ENCODE measurements at regions not wholly inside any gene's neighbourhood (a gene's known extent, or its start where the extent isn't known, plus 50 kb on each side); places are given as distances from the start of the nearest gene placed in this dataset.

DNA sequence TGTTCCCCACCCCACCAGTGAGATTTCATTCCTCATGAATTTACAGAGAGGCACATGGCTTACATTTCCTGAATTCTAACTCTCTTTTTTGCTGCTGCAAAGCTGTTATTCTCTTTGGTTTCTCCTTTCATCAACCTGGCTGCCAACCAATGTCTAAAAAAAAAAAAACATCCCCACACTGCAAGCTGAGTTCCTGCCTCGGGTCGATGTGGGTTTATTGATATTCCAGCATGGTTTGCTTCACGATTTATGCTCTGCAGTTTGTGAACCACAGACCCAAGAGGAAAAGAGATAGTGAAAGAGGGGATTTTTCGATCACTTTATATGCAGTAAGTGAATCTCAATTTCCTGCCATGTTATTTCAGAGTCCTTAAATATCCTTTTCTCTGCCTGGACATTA, 363.6 kb downstream of the LPIN1 start:
- H3F3A ChIP-seq (ENCODE audit: control insufficient read depth, insufficient read depth): no peaks in the 10 kb centered on the region
- H3K4me2 ChIP-seq (ENCODE audit: low read length): peak overlapping the region; percentile 43
- no peak overlapping the region for H3K27ac ChIP-seq (ENCODE audit: low read depth, low read length)
- TF ChIP-seq, protein P1, sequence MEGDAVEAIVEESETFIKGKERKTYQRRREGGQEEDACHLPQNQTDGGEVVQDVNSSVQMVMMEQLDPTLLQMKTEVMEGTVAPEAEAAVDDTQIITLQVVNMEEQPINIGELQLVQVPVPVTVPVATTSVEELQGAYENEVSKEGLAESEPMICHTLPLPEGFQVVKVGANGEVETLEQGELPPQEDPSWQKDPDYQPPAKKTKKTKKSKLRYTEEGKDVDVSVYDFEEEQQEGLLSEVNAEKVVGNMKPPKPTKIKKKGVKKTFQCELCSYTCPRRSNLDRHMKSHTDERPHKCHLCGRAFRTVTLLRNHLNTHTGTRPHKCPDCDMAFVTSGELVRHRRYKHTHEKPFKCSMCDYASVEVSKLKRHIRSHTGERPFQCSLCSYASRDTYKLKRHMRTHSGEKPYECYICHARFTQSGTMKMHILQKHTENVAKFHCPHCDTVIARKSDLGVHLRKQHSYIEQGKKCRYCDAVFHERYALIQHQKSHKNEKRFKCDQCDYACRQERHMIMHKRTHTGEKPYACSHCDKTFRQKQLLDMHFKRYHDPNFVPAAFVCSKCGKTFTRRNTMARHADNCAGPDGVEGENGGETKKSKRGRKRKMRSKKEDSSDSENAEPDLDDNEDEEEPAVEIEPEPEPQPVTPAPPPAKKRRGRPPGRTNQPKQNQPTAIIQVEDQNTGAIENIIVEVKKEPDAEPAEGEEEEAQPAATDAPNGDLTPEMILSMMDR (IDR thresholded peaks at IDR 0.05; ENCODE audit: low read depth, low read length, poor library complexity, severe bottlenecking): no peak
- no peak for TF ChIP-seq EZH2phosphoT487 (IDR thresholded peaks at IDR 0.05; ENCODE audit: borderline replicate concordance, low read length)
- H3K27me3 ChIP-seq (ENCODE audit: control insufficient read depth, low read length): no peaks in the 10 kb centered on the region
- no peaks in the 10 kb centered on the region for H3K9me2 ChIP-seq (replicated peaks; ENCODE audit: control insufficient read depth, low read length)
- H3K4me3 ChIP-seq (ENCODE audit: low read length): peak overlapping the region; percentile 10
- no peaks in the 10 kb centered on the region for H3K36me3 ChIP-seq (ENCODE audit: control insufficient read depth, low read length)
- no peaks in the 10 kb centered on the region for H3K79me2 ChIP-seq (ENCODE audit: control insufficient read depth, low read length)
- H3K9me3 ChIP-seq (ENCODE audit: control insufficient read depth, insufficient read depth, low read length): no peaks in the 10 kb centered on the region
- no peaks in the 10 kb centered on the region for H4K20me1 ChIP-seq (ENCODE audit: control insufficient read depth, insufficient read depth, low read depth, low read length)
- H3K4me1 ChIP-seq (ENCODE audit: control insufficient read depth, low read length): peaks cover 74% of the 10 kb centered on the region

DNA sequence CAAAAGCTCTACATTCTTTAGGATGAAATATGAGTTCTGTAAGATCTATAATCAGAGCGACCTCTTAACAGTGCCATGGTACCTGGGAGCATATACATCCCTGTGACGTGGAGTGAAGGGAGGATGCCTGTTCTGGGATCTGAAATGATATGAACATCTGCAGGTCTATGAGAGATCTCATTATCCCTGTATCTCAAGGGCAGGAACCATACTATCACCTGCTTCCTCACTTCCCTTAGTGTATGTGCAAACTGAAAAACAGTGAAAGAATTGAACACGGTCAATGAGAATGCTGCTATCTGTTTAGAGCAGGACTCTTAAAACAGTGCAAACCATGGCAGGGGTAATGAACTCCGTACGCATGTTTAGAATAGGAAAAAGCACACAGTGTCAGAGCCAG, 364.0 kb downstream of the LPIN1 start:
- Histone ChIP-seq H3K9me2 (replicated peaks; ENCODE audit: control insufficient read depth, low read length) (no peaks in the 10 kb centered on the region), H3K4me1 (ENCODE audit: control insufficient read depth, low read length) (peaks cover 78% of the 10 kb centered on the region), H3K9me3 (ENCODE audit: control insufficient read depth, insufficient read depth, low read length) (no peaks in the 10 kb centered on the region), H3K27me3 (ENCODE audit: control insufficient read depth, low read length) (no peaks in the 10 kb centered on the region), H3K79me2 (ENCODE audit: control insufficient read depth, low read length) (no peaks in the 10 kb centered on the region), H3K4me2 (ENCODE audit: low read length) (peak overlapping the region; percentile 43), H3K27ac (ENCODE audit: low read depth, low read length) (no peak overlapping the region), H3F3A (ENCODE audit: control insufficient read depth, insufficient read depth) (no peaks in the 10 kb centered on the region), H3K36me3 (ENCODE audit: control insufficient read depth, low read length) (no peaks in the 10 kb centered on the region), H4K20me1 (ENCODE audit: control insufficient read depth, insufficient read depth, low read depth, low read length) (no peaks in the 10 kb centered on the region), H3K4me3 (ENCODE audit: low read length) (peak overlapping the region; percentile 10)
- no peak for TF ChIP-seq EZH2phosphoT487 (IDR thresholded peaks at IDR 0.05; ENCODE audit: borderline replicate concordance, low read length)
- TF ChIP-seq, protein P1 (IDR thresholded peaks at IDR 0.05; ENCODE audit: low read depth, low read length, poor library complexity, severe bottlenecking): no peak

- H3K27me3 ChIP-seq (ENCODE audit: control insufficient read depth, low read length): no peaks in the 10 kb centered on the region
- H3K4me1 ChIP-seq (ENCODE audit: control insufficient read depth, low read length): peaks cover 88% of the 10 kb centered on the region
- peak overlapping the region; percentile 18; the same call in 1 of the 2 replicates for H3K4me2 ChIP-seq (ENCODE audit: low read length)
- H3F3A ChIP-seq (ENCODE audit: control insufficient read depth, insufficient read depth): peaks cover 7% of the 10 kb centered on the region; the same call in 1 of the 2 replicates
- H3K27ac ChIP-seq (ENCODE audit: low read depth, low read length): no peak overlapping the region
- H3K4me3 ChIP-seq (ENCODE audit: low read length): no peak overlapping the region
- H3K9me3 ChIP-seq (ENCODE audit: control insufficient read depth, insufficient read depth, low read length): no peaks in the 10 kb centered on the region
- H4K20me1 ChIP-seq (ENCODE audit: control insufficient read depth, insufficient read depth, low read depth, low read length): no peaks in the 10 kb centered on the region
- no peaks in the 10 kb centered on the region for H3K9me2 ChIP-seq (replicated peaks; ENCODE audit: control insufficient read depth, low read length)
- TF ChIP-seq, protein P1 (IDR thresholded peaks at IDR 0.05; ENCODE audit: low read depth, low read length, poor library complexity, severe bottlenecking): no peak
- TF ChIP-seq EZH2phosphoT487 (IDR thresholded peaks at IDR 0.05; ENCODE audit: borderline replicate concordance, low read length): no peak
- H3K79me2 ChIP-seq (ENCODE audit: control insufficient read depth, low read length): no peaks in the 10 kb centered on the region
- H3K36me3 ChIP-seq (ENCODE audit: control insufficient read depth, low read length): no peaks in the 10 kb centered on the region
Observed at GRCh38 chr2:12113412-12113811, 367.0 kb downstream of the LPIN1 start.
